ENCODE measurements at regions not wholly inside any gene's neighbourhood (a gene's known extent, or its start where the extent isn't known, plus 50 kb on each side); places are given as distances from the start of the nearest gene placed in this dataset.
A peak's percentile ranks its signal among the peaks of the same experiment; 100 is the strongest.

GRCh38 chr5:110094109-110094508 is 404.4 kb downstream of the MAN2A1 start:
- CTCF ChIA-PET, result no interaction called here
- no peaks in the 10 kb centered on the region for H3K36me3 ChIP-seq (ENCODE audit: control insufficient read depth in 4 of 4, insufficient read depth in 4 of 4, low read length in 3 of 4)
- POLR2A ChIA-PET, result interaction anchor here (0.7 kb wide), 1 partner anchor 40 kb away, joined by 3 read pairs; no protein-coding TSS in a partner anchor
- no peak overlapping the region for H3K4me3 ChIP-seq (ENCODE audit: control insufficient read depth in 1 of 7, extremely low read depth in 1 of 7, insufficient read depth in 4 of 7, low read depth in 2 of 7, low read length in 6 of 7)
- H3K27ac ChIP-seq (ENCODE audit: insufficient read depth in 1 of 2, low read depth in 1 of 2, low read length in 2 of 2, poor library complexity in 1 of 2, severe bottlenecking in 2 of 2), result no peak overlapping the region
- no peak for DNase-seq
- H3K9me3 ChIP-seq (ENCODE audit: control extremely low read depth in 1 of 5, control insufficient read depth in 4 of 5, insufficient read depth in 2 of 5, low read depth in 1 of 5, low read length in 4 of 5), result no peaks in the 10 kb centered on the region
- WGBS (ENCODE audit: insufficient coverage), result 100% methylated on average over 1 of the region's 2 CpGs
- H3K27me3 ChIP-seq (replicated peaks in 2 of 5; ENCODE audit: control insufficient read depth in 4 of 5, insufficient read depth in 5 of 5, low read length in 4 of 5), result no peaks in the 10 kb centered on the region
- no peaks in the 10 kb centered on the region for H3K4me1 ChIP-seq (ENCODE audit: control extremely low read depth in 1 of 4, control insufficient read depth in 4 of 4, insufficient read depth in 4 of 4, low read length in 3 of 4)

GRCh38 chr5:110094548-110094947 is 404.8 kb downstream of the MAN2A1 start:
- Histone ChIP-seq H3K27me3 (replicated peaks in 2 of 5; ENCODE audit: control insufficient read depth in 4 of 5, insufficient read depth in 5 of 5, low read length in 4 of 5) (no peaks in the 10 kb centered on the region), H3K27ac (ENCODE audit: insufficient read depth in 1 of 2, low read depth in 1 of 2, low read length in 2 of 2, poor library complexity in 1 of 2, severe bottlenecking in 2 of 2) (no peak overlapping the region), H3K4me1 (ENCODE audit: control extremely low read depth in 1 of 4, control insufficient read depth in 4 of 4, insufficient read depth in 4 of 4, low read length in 3 of 4) (no peaks in the 10 kb centered on the region), H3K9me3 (ENCODE audit: control extremely low read depth in 1 of 5, control insufficient read depth in 4 of 5, insufficient read depth in 2 of 5, low read depth in 1 of 5, low read length in 4 of 5) (no peaks in the 10 kb centered on the region), H3K36me3 (ENCODE audit: control insufficient read depth in 4 of 4, insufficient read depth in 4 of 4, low read length in 3 of 4) (no peaks in the 10 kb centered on the region), H3K4me3 (ENCODE audit: control insufficient read depth in 1 of 7, extremely low read depth in 1 of 7, insufficient read depth in 4 of 7, low read depth in 2 of 7, low read length in 6 of 7) (no peak overlapping the region)
- POLR2A ChIA-PET, result no interaction called here
- DNase-seq, result no peak
- CTCF ChIA-PET, result interaction anchor here (0.9 kb wide), 1 partner anchor 9 kb away, joined by 3 read pairs; no protein-coding TSS in a partner anchor

- Histone ChIP-seq H3K4me1 (ENCODE audit: control extremely low read depth in 1 of 4, control insufficient read depth in 4 of 4, insufficient read depth in 4 of 4, low read length in 3 of 4) (no peaks in the 10 kb centered on the region), H3K27me3 (replicated peaks in 2 of 5; ENCODE audit: control insufficient read depth in 4 of 5, insufficient read depth in 5 of 5, low read length in 4 of 5) (no peaks in the 10 kb centered on the region), H3K36me3 (ENCODE audit: control insufficient read depth in 4 of 4, insufficient read depth in 4 of 4, low read length in 3 of 4) (no peaks in the 10 kb centered on the region), H3K9me3 (ENCODE audit: control extremely low read depth in 1 of 5, control insufficient read depth in 4 of 5, insufficient read depth in 2 of 5, low read depth in 1 of 5, low read length in 4 of 5) (no peaks in the 10 kb centered on the region), H3K27ac (ENCODE audit: insufficient read depth in 1 of 2, low read depth in 1 of 2, low read length in 2 of 2, poor library complexity in 1 of 2, severe bottlenecking in 2 of 2) (no peak overlapping the region), H3K4me3 (ENCODE audit: control insufficient read depth in 1 of 7, extremely low read depth in 1 of 7, insufficient read depth in 4 of 7, low read depth in 2 of 7, low read length in 6 of 7) (no peak overlapping the region)
- no peak for DNase-seq
- ChIA-PET POLR2A (no interaction called here), CTCF (interaction anchor here (0.8 kb wide), 1 partner anchor 1554 kb away, joined by 3 read pairs; no protein-coding TSS in a partner anchor)
- 100% methylated on average over 1 of the region's 1 CpG for WGBS (ENCODE audit: insufficient coverage)
Observed at GRCh38 chr5:110096419-110096818, 406.7 kb downstream of the MAN2A1 start.

DNA sequence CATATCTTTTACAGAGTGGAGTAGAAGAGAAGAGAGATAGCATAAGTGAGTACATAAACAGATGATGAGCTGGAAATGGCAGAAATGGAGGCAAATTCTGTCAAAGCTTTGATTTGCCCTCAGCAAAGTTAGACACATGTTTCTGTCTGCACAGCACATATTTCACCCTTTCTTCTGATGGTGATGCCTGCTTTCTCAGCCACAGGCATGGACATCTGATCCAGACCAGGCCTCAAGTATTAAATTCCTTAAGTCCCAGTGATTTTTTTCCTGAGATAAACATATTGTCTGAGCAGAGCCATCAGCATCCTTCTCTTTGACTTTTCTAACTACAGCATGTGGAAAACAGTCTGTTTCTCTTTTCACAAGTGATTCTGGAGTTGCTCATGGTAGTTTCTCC is 409.8 kb downstream of the MAN2A1 start:
- no peak for DNase-seq
- no peaks in the 10 kb centered on the region for H3K9me3 ChIP-seq (ENCODE audit: control extremely low read depth in 1 of 5, control insufficient read depth in 4 of 5, insufficient read depth in 2 of 5, low read depth in 1 of 5, low read length in 4 of 5)
- no peaks in the 10 kb centered on the region for H3K27me3 ChIP-seq (replicated peaks in 2 of 5; ENCODE audit: control insufficient read depth in 4 of 5, insufficient read depth in 5 of 5, low read length in 4 of 5)
- H3K27ac ChIP-seq (ENCODE audit: insufficient read depth in 1 of 2, low read depth in 1 of 2, low read length in 2 of 2, poor library complexity in 1 of 2, severe bottlenecking in 2 of 2), result no peak overlapping the region
- H3K36me3 ChIP-seq (ENCODE audit: control insufficient read depth in 4 of 4, insufficient read depth in 4 of 4, low read length in 3 of 4), result no peaks in the 10 kb centered on the region
- H3K4me3 ChIP-seq (ENCODE audit: control insufficient read depth in 1 of 7, extremely low read depth in 1 of 7, insufficient read depth in 4 of 7, low read depth in 2 of 7, low read length in 6 of 7), result no peak overlapping the region
- ChIA-PET POLR2A (no interaction called here), CTCF (no interaction called here)
- peaks cover 0 to 10% (median 4%) of the 10 kb centered on the region in 4 experiments for H3K4me1 ChIP-seq (ENCODE audit: control extremely low read depth in 1 of 4, control insufficient read depth in 4 of 4, insufficient read depth in 4 of 4, low read length in 3 of 4)

DNA sequence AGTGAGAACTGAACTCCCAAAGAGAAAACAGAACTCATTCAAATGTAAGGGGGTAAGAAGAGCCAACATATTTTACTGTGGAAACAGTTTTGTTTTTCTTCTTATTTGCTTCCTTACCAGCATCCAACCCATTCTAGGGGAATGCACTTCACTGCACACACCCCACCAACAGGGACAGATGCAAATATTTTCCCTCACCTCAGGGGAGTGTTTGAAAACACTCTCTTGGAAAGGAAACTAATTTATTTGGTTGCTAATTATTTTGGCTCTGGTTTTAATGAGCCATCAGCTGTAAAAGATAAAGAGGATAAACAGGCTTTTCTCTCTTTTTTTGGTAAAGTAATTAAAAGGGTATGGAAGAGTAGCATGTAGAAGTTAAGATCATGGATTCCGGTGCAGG is 413.4 kb downstream of the MAN2A1 start:
- DNase-seq, result no peak
- Histone ChIP-seq H3K36me3 (ENCODE audit: control insufficient read depth in 4 of 4, insufficient read depth in 4 of 4, low read length in 3 of 4) (no peaks in the 10 kb centered on the region), H3K27me3 (replicated peaks in 2 of 5; ENCODE audit: control insufficient read depth in 4 of 5, insufficient read depth in 5 of 5, low read length in 4 of 5) (no peaks in the 10 kb centered on the region), H3K4me1 (ENCODE audit: control extremely low read depth in 1 of 4, control insufficient read depth in 4 of 4, insufficient read depth in 4 of 4, low read length in 3 of 4) (peaks cover 0 to 18% (median 5%) of the 10 kb centered on the region in 4 experiments), H3K9me3 (ENCODE audit: control extremely low read depth in 1 of 5, control insufficient read depth in 4 of 5, insufficient read depth in 2 of 5, low read depth in 1 of 5, low read length in 4 of 5) (no peaks in the 10 kb centered on the region), H3K27ac (ENCODE audit: insufficient read depth in 1 of 2, low read depth in 1 of 2, low read length in 2 of 2, poor library complexity in 1 of 2, severe bottlenecking in 2 of 2) (no peak overlapping the region), H3K4me3 (ENCODE audit: control insufficient read depth in 1 of 7, extremely low read depth in 1 of 7, insufficient read depth in 4 of 7, low read depth in 2 of 7, low read length in 6 of 7) (no peak overlapping the region)
- no CpG with 5 or more reads among the region's 1 CpG for WGBS (ENCODE audit: insufficient coverage)
- ChIA-PET CTCF (no interaction called here), POLR2A (no interaction called here)

GRCh38 chr5:110104060-110104725 is 414.5 kb downstream of the MAN2A1 start:
- peak in 2 of 3 donors; percentile 1 to 4 for DNase-seq
- POLR2A ChIA-PET, result interaction anchor here (0.7 kb wide), 1 partner anchor 1849 kb away, joined by 3 read pairs; no protein-coding TSS in a partner anchor
- H3K36me3 ChIP-seq (ENCODE audit: control insufficient read depth in 4 of 4, insufficient read depth in 4 of 4, low read length in 3 of 4), result no peaks in the 10 kb centered on the region
- no peaks in the 10 kb centered on the region for H3K27me3 ChIP-seq (replicated peaks in 2 of 5; ENCODE audit: control insufficient read depth in 4 of 5, insufficient read depth in 5 of 5, low read length in 4 of 5)
- CTCF ChIA-PET, result no interaction called here
- H3K4me1 ChIP-seq (ENCODE audit: control extremely low read depth in 1 of 4, control insufficient read depth in 4 of 4, insufficient read depth in 4 of 4, low read length in 3 of 4), result peaks cover 0 to 18% (median 5%) of the 10 kb centered on the region in 4 experiments
- 48% methylated on average over 12 of the region's 13 CpGs for WGBS (ENCODE audit: insufficient coverage)
- no peak overlapping the region for H3K27ac ChIP-seq (ENCODE audit: insufficient read depth in 1 of 2, low read depth in 1 of 2, low read length in 2 of 2, poor library complexity in 1 of 2, severe bottlenecking in 2 of 2)
- H3K9me3 ChIP-seq (ENCODE audit: control extremely low read depth in 1 of 5, control insufficient read depth in 4 of 5, insufficient read depth in 2 of 5, low read depth in 1 of 5, low read length in 4 of 5), result no peaks in the 10 kb centered on the region
- peak overlapping the region in 3 of 7 experiments; percentile 21 to 34 (median 31) for H3K4me3 ChIP-seq (ENCODE audit: control insufficient read depth in 1 of 7, extremely low read depth in 1 of 7, insufficient read depth in 4 of 7, low read depth in 2 of 7, low read length in 6 of 7)

DNA sequence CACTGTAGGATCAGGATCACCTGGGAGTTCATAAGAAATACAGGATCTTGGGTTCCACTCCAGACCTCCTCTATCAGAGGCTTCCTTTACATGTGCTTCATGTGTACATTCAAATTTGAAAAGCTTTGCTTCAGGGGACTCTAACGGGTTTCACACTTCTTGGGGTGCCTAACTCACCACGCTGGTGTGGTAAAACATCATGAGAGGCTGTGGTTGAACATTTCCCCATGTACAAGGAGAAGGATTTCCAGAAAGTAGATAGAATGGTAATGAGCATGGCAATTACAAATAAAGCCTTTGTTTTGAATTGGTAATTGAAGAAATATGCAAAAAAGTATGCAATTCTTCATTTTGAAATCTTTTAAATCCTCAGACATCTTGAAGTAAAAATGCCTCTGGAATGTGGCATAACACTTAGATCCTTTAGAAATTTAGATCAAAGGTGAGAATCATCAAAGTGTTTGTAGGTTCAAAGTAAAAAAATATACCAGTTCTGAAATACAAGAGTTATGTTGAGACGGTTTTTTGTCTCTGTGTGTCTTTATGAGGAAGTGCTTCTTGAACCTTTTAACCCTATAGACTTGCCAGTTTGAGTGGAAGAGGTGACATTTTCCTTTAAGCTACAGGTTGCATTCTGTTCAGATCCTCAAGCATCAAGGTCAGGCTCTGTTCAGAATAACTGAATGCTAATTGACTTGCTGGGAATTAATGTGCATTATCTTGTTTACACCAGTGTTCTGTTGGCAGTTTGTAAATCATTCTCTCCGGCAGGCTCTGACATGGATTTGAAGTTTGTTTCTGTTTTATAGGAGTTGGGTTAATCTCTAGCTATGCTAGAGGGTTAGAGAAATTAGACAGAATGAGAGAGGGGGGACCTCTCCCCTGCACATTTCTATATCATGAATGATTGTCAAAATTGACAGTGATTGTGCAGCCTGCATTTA is 415.3 kb downstream of the MAN2A1 start:
- Histone ChIP-seq H3K4me1 (ENCODE audit: control extremely low read depth in 1 of 4, control insufficient read depth in 4 of 4, insufficient read depth in 4 of 4, low read length in 3 of 4) (peaks cover 0 to 18% (median 5%) of the 10 kb centered on the region in 4 experiments), H3K27me3 (replicated peaks in 2 of 5; ENCODE audit: control insufficient read depth in 4 of 5, insufficient read depth in 5 of 5, low read length in 4 of 5) (no peaks in the 10 kb centered on the region), H3K36me3 (ENCODE audit: control insufficient read depth in 4 of 4, insufficient read depth in 4 of 4, low read length in 3 of 4) (no peaks in the 10 kb centered on the region), H3K9me3 (ENCODE audit: control extremely low read depth in 1 of 5, control insufficient read depth in 4 of 5, insufficient read depth in 2 of 5, low read depth in 1 of 5, low read length in 4 of 5) (no peaks in the 10 kb centered on the region), H3K27ac (ENCODE audit: insufficient read depth in 1 of 2, low read depth in 1 of 2, low read length in 2 of 2, poor library complexity in 1 of 2, severe bottlenecking in 2 of 2) (no peak overlapping the region), H3K4me3 (ENCODE audit: control insufficient read depth in 1 of 7, extremely low read depth in 1 of 7, insufficient read depth in 4 of 7, low read depth in 2 of 7, low read length in 6 of 7) (no peak overlapping the region)
- CTCF ChIA-PET, result no interaction called here
- WGBS (ENCODE audit: insufficient coverage), result 89% methylated on average over 2 of the region's 4 CpGs
- peak in 2 of 3 donors; percentile 20 to 29 for DNase-seq
- POLR2A ChIA-PET, result no interaction called here
